PFSK-1 (cell line): ENCODE measurements at regions not wholly inside any gene's neighbourhood (a gene's known extent, or its start where the extent isn't known, plus 50 kb on each side); places are given as distances from the start of the nearest gene placed in this dataset.

Source experiments
- FOXP2 ChIP-seq: optimal IDR thresholded peaks from 2 replicates; pipeline ENCODE3; 2011; ENCODE audit warnings: borderline replicate concordance, control low read depth, inconsistent platforms; ENCODE audit not compliant: insufficient read depth; ENCODE audit errors: extremely low read length, extremely low read depth
- POLR2AphosphoS5 ChIP-seq: IDR thresholded peaks from 2 replicates; pipeline ENCODE4 v1.6.1; 2012; ENCODE audit warnings: low read depth, mild to moderate bottlenecking, control low read depth, low read length, moderate library complexity
- TAF1 ChIP-seq: IDR thresholded peaks from 2 replicates; pipeline ENCODE4 v1.6.1; 2012; ENCODE audit warnings: low read length, control low read depth, borderline replicate concordance; ENCODE audit not compliant: insufficient read depth

GRCh38 chr12:92546259-92546634 is 156.5 kb upstream of the PLEKHG7 start:
- TF ChIP-seq FOXP2 (no peak), POLR2AphosphoS5 (no peak), TAF1 (no peak)
